GM18526 (cell line): ENCODE measurements at regions not wholly inside any gene's neighbourhood (a gene's known extent, or its start where the extent isn't known, plus 50 kb on each side); places are given as distances from the start of the nearest gene placed in this dataset.

Experiments used
- POLR2A ChIP-seq: IDR thresholded peaks from 3 replicates; pipeline ENCODE4 v1.6.1; 2011; ENCODE audit not compliant: insufficient read length; ENCODE audit errors: extremely low read depth

DNA sequence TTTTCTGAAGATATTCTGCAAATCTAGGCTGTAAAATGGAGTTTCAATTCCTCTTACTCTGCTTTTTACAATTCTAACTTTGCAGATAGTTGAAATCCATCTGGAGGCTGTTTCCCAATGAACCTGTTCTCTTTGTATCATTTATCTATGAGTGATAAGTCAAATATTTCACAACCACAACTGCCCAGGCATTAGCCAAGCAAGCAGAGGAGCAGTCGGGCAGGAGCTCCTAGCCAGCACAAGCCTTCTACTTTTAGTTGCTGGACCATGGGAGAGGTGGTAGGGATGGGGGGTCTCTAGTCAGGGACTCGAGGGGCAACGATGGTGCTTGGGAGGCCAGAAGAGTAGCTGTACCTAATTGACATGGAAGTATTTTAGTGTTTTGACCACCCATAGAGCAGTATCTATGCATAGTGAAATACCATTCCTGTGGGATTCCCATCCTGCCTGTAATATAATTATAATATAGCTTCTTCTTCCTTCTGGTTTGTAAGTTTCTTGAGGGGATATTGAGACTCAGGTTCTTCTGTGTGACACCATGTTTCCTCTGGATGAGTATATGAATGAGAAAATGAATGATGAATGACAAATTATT is 353.5 kb upstream of the IL12A start:
- TF ChIP-seq POLR2A: no peak

DNA sequence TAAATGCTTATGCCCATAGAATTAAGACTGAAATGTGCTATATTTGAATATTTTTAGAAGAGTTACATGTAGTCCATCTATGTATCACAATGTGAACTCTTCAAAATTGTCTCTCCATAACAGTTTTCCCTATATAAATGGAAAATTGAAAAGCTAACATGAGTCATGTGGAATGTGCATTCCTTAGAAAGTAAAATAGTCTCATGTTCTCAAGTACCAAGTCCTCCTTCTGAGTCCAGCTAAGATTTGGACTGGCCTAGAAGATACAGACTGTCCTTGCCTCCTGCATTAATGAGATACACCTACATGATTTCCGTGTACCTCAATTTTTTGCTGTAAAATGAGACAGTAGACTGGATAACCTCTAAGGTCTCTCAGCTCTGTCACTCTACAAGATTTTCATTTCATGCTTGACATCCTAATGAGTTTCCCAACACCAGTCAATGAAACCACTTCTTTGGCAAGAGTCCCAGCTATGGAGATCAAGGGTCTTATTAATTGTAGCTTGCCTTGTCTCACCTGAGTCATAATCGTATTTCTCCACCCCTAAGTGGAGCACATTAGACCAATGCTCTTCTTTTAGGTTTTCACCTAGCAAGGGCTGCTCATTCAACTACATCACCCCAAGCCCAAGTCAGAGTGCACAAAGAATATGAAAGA is 350.6 kb upstream of the IL12A start:
- no peak for TF ChIP-seq POLR2A

DNA sequence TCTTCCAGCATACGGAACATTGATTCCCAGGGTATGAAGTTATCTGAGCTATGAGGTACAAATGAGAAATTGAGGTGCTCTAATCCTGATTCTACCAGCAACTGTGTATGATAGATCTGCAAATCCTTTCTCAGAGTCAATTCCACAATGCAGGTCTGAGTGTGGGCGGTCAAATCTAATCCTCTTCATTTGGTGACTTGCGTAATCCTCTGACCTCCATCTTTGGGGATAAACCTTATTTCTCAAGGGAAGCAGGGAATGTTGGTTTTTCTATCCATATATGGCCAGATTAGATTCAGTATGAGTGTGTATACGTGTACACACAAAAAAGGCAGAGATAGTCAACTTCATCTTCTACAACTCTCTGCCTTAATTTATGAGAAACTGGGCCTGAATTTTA is 348.4 kb upstream of the IL12A start:
- TF ChIP-seq POLR2A: no peak

DNA sequence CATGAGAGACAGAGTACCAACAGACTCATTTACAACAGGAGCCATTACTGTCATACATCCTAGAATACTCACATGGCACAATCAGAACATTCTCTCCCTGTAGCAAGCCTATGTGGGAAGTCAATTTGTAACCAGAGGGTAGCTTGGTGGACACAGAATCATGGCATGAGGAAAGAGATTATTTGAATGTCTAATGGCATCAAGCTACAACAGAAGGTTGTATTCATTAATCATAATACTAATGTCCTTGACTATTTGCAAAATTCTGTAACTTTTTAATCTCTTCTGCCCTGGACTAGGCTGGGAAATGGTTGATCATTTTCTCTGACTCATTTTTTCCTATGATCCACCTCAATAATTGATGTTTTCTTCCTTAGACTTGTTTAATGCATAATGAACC is 345.2 kb upstream of the IL12A start:
- TF ChIP-seq POLR2A: no peak

DNA sequence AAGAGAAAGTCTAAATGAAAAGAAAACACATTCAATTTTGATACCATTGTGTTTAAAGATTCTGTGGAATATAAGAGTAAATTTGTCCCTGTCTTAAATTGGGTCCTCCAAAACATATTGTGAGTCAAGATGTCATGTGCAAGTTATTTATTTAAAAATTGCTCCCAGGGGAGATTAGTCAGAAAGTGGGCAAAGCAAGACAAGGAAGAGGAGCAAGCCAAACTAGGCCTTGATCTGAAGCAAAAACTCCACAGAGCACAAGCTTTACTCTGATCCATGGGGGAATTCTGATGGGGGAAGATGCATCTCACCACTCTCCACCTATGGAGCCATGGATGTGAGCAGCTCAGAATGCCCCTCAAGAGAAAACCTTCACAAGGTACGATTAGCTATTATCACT is 342.8 kb upstream of the IL12A start:
- no peak for TF ChIP-seq POLR2A

DNA sequence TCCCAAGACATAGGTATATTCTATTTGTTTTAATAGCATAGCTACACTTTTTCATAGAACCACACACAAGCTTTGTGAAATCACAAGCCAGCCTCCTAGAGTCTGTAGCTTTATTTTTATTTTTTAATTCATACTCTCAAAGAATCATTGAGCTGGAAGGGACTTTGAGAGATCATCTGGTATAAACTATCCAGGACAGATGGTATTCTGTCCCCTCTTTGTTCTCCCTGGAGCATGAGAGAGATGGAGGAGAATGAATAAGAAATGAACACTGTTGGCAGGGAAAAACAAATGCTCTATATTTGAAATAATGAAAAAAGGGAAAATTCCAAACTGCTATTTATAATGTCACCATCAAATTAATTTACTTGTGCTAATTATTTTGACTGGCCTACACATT is 338.7 kb upstream of the IL12A start:
- TF ChIP-seq POLR2A: no peak

DNA sequence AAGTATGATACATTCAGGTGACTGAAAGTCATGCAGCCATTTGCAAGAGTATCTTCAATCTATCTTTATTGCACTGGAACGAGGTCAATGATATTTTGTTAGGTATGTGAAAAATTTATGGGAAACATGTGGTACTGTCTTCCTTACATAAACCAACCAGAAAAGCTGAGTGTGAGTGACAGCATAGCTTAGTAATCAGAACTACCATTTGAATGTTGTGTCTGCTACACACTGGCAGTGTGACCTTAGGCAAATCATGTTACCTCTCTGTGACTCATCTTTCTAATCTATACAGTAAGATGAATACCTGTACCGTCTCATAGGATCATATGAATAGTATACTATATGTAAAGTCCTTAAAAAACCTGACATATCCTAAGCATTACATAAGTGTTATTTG is 337.9 kb upstream of the IL12A start:
- no peak for TF ChIP-seq POLR2A

DNA sequence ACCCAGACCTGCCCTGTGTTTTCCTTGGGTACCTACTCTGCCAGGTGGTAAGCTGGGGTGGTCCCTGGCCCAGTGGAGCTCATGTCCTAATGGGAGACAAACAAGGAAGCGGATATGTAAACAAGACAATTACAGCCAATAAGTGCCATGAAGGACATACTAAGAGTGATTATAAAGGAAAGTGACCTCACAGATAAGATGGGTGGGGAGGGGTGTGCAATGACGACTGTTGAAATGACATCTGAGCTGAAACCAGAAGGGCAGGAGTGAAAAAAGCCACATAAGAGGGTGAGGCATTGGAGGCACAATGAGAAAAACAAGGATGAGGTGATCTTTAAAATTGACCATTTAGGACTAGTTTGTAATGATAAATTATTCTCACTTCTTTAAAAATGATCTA is 336.2 kb upstream of the IL12A start:
- no peak for TF ChIP-seq POLR2A

DNA sequence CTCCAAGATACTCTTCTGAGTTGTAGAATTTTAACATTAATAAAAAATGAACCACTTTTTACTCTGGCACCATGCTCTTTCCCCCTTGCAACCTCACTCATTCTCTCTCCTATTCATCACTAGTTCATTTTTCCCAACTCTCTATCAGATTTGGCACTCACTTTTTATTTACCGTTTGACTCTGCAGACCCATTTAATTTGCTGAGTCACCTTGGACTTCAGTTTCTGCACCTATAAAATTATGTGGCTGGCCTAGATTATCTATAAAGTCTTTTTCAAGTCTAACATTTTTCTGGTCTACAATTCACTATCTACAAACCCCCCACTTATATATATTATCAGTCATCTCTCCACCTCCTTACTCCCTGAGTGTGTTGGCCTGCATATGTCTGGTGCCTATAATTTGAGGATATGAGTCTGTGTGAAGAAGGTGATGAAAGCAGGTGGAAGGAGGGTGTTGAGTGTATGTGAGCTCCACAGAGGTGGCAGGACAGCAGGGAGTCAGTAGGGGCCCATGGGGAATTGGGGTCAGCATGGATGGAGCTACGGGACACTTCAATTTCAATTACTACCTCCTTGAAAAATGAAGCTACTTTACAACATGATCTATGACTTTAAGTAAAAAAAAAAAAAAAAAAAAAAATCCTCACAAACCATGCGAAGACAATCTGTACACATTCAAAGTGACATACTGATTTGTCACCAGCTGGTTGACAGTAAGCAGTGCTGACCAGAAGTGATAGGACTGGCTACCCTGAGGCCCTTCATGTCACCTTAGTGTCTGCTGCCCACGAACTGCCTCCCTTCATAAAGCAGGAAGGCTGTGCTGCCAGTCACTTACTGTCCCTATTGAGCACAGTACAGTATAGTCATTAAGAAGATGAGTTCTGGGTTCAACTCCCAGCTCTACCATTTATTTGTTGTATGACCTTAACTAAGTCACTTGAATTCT is 334.2 kb upstream of the IL12A start:
- no peak for TF ChIP-seq POLR2A

DNA sequence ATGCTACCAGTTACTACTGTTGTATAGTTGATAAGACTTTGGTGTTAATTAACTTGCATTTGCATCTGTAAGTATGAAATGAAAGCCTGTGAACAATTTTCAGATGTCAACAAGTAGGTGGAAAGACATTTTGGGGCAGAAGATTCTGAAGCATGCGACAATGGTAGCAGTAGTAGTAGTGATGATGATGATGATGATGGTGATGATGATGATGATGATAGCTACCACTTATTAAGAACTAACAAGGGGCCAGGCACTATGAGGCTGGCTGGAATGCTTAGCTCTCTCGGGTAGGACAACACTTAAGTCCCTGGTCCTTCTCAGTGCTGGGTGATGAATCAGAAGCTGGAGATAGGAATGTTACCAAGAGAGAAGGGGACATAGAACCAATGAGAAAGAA is 333.4 kb upstream of the IL12A start:
- TF ChIP-seq POLR2A: no peak

DNA sequence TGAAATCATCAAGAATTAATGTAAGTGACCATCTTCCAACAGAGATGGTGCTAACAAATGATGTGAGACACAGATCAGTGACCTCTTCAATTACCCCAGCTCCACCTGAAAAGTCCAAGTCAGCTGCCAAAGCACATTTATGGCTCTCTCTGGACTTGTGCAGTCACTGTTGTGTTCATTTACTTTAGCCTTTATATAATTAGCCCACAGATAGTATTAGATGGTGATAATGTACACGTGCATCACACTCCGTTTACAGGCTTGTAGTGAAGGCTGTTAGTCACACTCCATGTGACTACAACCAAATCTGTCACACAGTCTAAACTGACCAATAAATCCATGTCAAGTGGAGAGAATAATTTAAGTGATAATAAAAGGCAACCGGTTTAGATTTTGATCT is 331.5 kb upstream of the IL12A start:
- TF ChIP-seq POLR2A: no peak

DNA sequence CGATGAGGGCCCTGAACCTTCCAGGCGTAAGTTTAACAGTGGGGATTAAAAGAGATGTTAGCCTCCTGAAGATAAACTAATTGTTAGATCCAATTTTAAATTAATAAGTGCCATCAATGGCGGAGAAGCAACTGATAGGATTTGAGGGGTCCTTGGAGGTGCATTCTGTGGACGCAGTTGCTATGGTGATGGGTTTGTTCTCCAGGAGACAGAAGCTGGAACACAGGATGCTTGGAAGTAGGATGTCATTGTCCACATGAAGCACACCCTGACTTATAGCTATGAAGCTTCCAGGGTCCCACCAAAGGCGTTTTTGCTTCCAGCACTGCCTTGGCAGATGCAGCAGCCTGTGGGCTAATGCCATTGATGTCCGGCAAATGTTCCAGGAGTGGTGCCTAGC is 331.0 kb upstream of the IL12A start:
- no peak for TF ChIP-seq POLR2A

DNA sequence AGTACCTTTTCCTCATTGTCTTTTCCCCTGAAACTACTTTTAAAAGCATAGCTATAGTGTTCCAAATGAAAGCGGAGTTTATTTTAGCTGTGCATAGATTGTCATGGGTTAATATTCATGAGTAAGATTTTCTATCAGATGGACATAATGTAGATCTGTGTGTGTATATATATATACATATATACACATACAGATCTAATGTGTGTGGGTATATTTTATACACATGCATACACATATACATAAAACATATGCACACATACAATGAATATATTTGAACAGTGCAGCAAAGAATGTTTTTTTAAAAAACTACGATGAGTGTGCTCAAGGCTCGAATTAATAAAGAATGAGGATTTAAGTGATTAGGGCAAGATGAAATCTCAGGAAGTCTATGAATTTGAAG is 328.3 kb upstream of the IL12A start:
- no peak for TF ChIP-seq POLR2A

DNA sequence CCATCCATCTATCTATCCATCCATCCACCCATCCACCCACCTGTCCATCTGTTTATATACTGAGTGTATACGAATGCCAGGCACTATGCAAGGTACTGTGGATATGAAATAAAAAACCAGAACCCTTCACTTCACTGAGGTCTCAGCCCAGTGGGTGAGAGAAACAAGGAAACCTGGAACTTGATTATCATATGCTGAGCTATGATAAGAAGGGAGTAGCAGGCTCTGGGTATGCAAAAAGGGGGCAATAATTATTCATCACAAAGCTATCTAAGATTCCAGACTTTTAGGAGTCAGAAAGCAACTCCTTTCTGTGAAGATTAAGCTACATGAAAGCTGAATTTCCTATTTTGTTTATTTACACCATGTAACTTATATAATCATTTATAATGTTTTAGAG is 327.7 kb upstream of the IL12A start:
- TF ChIP-seq POLR2A: no peak

DNA sequence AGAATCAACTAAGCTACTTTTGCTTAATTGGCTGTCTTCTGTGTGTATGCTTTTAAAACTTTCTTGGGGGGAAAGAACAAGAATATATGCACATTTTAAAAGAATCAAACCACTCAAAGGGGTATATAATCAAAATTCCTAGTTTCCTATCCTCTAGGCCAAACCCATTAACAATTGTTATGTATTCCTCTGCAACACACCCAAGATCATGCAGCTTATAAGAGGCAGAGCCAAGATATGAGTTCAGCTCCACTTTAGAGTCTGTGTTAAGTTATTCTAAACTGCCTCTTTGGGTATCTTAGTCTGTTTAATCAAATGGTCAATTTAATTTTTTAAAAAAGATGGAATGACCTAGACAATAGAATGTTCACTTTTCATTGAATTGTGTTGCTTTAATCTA is 326.1 kb upstream of the IL12A start:
- no peak for TF ChIP-seq POLR2A

DNA sequence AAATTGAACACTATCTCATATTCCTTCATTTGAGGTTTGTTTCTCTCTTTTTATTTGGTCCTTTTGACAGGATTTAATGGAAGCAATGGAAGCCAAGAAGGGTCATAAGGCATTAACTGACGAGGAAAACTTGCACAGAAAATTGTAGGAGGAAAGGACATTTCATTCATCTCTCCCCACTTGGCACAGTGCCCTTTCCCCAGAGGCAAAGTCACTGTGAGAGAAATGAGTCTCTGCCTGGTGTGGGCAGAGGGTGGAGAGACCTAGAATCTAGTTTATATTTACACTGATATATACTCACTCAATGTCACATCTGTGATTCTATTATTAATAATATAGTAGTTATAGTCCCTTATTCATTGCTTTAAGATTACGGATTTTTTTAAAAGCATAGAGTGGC is 324.6 kb upstream of the IL12A start:
- no peak for TF ChIP-seq POLR2A
